Upper lobe of left lung (tissue), 4 donors: ENCODE measurements at regions not wholly inside any gene's neighbourhood (a gene's known extent, or its start where the extent isn't known, plus 50 kb on each side); places are given as distances from the start of the nearest gene placed in this dataset.

Experiments
- EP300 ChIP-seq, 4 donors: sonication (generic); formaldehyde crosslinking; IDR thresholded peaks; one replicate each; pipeline ENCODE4 v1.5.1; 2017; ENCODE audit warnings: antibody characterized with exemption in 4 of 4, control low read depth in 2 of 4
- POLR2A ChIP-seq, 4 donors: fragments of 450-650 bp; IDR thresholded peaks; one replicate each; pipeline ENCODE4 v1.5.1; 2016 to 2017; ENCODE audit warnings: antibody characterized with exemption in 4 of 4, mild to moderate bottlenecking in 2 of 4
- POLR2AphosphoS5 ChIP-seq, 2 donors: sonication (generic); formaldehyde crosslinking; IDR thresholded peaks; one replicate each; pipeline ENCODE4 v1.5.1; 2017; ENCODE audit warnings: antibody characterized with exemption in 2 of 2
- TF ChIP-seq, protein P1 (sequence below), 6 experiments: fragments of 450-650 bp in 4 of 6; fragments of 200-600 bp in 2 of 6; sonication (generic) in 2 of 6; IDR thresholded peaks; one replicate each; pipeline ENCODE4 v1.5.1; 2016 to 2019; ENCODE audit warnings: antibody characterized with exemption in 6 of 6

- no peak for TF ChIP-seq EP300 (IDR thresholded peaks at IDR 0.05)
- TF ChIP-seq POLR2A (IDR thresholded peaks at IDR 0.05): no peak
- TF ChIP-seq, protein P1, sequence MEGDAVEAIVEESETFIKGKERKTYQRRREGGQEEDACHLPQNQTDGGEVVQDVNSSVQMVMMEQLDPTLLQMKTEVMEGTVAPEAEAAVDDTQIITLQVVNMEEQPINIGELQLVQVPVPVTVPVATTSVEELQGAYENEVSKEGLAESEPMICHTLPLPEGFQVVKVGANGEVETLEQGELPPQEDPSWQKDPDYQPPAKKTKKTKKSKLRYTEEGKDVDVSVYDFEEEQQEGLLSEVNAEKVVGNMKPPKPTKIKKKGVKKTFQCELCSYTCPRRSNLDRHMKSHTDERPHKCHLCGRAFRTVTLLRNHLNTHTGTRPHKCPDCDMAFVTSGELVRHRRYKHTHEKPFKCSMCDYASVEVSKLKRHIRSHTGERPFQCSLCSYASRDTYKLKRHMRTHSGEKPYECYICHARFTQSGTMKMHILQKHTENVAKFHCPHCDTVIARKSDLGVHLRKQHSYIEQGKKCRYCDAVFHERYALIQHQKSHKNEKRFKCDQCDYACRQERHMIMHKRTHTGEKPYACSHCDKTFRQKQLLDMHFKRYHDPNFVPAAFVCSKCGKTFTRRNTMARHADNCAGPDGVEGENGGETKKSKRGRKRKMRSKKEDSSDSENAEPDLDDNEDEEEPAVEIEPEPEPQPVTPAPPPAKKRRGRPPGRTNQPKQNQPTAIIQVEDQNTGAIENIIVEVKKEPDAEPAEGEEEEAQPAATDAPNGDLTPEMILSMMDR (IDR thresholded peaks at IDR 0.05): no peak
- no peak for TF ChIP-seq POLR2AphosphoS5 (IDR thresholded peaks at IDR 0.05)
These were observed 139.5 kb upstream of the AFDN start for GRCh38 chr6:167687116-167687725.
